ENCODE measurements at regions not wholly inside any gene's neighbourhood (a gene's known extent, or its start where the extent isn't known, plus 50 kb on each side); places are given as distances from the start of the nearest gene placed in this dataset.
"Not testable (repeated sequence)": the region's sequence is repeated elsewhere in the genome, so short reads cannot be mapped to it uniquely, and the experiment has no call there.

- DNase-seq (ENCODE audit: low spot score): not testable (repeated sequence)
Observed at GRCh38 chr6:58365856-58366255, 1048.4 kb downstream of the PRIM2 start.

GRCh38 chr6:58406659-58407058, 1089.2 kb downstream of the PRIM2 start:
- not testable (repeated sequence) for DNase-seq (ENCODE audit: low spot score)

- DNase-seq (ENCODE audit: low spot score): no peak
Observed at GRCh38 chr6:58419321-58419720, 1101.9 kb downstream of the PRIM2 start.

Data from hematopoietic multipotent progenitor cell treated with erythropoietin and hydrocortisone succinate and interleukin-3 and kit ligand, for 15 days (in vitro differentiated cells).